NCI-H524 treated with DMSO at 0.1 percent for 48 hours (cell line): ENCODE measurements at regions not wholly inside any gene's neighbourhood (a gene's known extent, or its start where the extent isn't known, plus 50 kb on each side); places are given as distances from the start of the nearest gene placed in this dataset.

Source experiments
- DNase-seq: peaks from one replicate; lab custom pipeline; 2025; lab: John Stamatoyannopoulos, UW

GRCh38 chr6:138577151-138577915, 78.0 kb upstream of the NHSL1 start:
- DNase-seq: peak; percentile 93

GRCh38 chr6:138580040-138580439, 80.7 kb upstream of the NHSL1 start:
- no peak for DNase-seq

- DNase-seq: no peak
These were observed 81.5 kb upstream of the NHSL1 start for GRCh38 chr6:138580801-138581200.

GRCh38 chr6:138582573-138582972, 83.3 kb upstream of the NHSL1 start:
- DNase-seq: no peak

GRCh38 chr6:138586638-138587037, 87.3 kb upstream of the NHSL1 start:
- no peak for DNase-seq

GRCh38 chr6:138588805-138589434, 89.6 kb upstream of the NHSL1 start:
- DNase-seq: peak; percentile 71

GRCh38 chr6:138590796-138591709, 91.8 kb upstream of the NHSL1 start:
- peak; percentile 9 for DNase-seq

GRCh38 chr6:138592749-138593123, 93.4 kb upstream of the NHSL1 start:
- no peak for DNase-seq

- DNase-seq: no peak
These were observed 94.0 kb upstream of the NHSL1 start for GRCh38 chr6:138593124-138593877.

GRCh38 chr6:138593909-138594757, 94.8 kb upstream of the NHSL1 start:
- DNase-seq: no peak

- no peak for DNase-seq
These were observed 95.5 kb upstream of the NHSL1 start for GRCh38 chr6:138594758-138595140.

GRCh38 chr6:138596126-138596525, 96.8 kb upstream of the NHSL1 start:
- no peak for DNase-seq

GRCh38 chr6:138596591-138596990, 97.3 kb upstream of the NHSL1 start:
- no peak for DNase-seq

- DNase-seq: no peak
These were observed 98.0 kb upstream of the NHSL1 start for GRCh38 chr6:138597336-138597735.

- no peak for DNase-seq
These were observed 99.4 kb upstream of the NHSL1 start for GRCh38 chr6:138598562-138599173.

- DNase-seq: no peak
These were observed 101.0 kb upstream of the NHSL1 start for GRCh38 chr6:138600261-138600660.

- DNase-seq: no peak
These were observed 101.4 kb upstream of the NHSL1 start for GRCh38 chr6:138600726-138601125.

GRCh38 chr6:138601128-138601527, 101.8 kb upstream of the NHSL1 start:
- DNase-seq: no peak

GRCh38 chr6:138605958-138606357, 106.7 kb upstream of the NHSL1 start:
- no peak for DNase-seq
